KOPT-K1 (cell line): ENCODE measurements at regions not wholly inside any gene's neighbourhood (a gene's known extent, or its start where the extent isn't known, plus 50 kb on each side); places are given as distances from the start of the nearest gene placed in this dataset.

Experiments
- H3K27ac ChIP-seq: fragments of 200-600 bp; sonication (generic); 2 replicates; pipeline ENCODE4 v1.5.1; 2016; ENCODE audit warnings: antibody characterized with exemption, mild to moderate bottlenecking, low read depth, low read length; ENCODE audit not compliant: poor library complexity, severe bottlenecking
- H3K36me3 ChIP-seq: fragments of 200-600 bp; sonication (generic); 2 replicates; pipeline ENCODE4 v1.5.1; 2017; ENCODE audit warnings: antibody characterized with exemption, mild to moderate bottlenecking, low read length, moderate library complexity; ENCODE audit not compliant: insufficient read depth
- H3K9me3 ChIP-seq: fragments of 200-600 bp; sonication (generic); 2 replicates; pipeline ENCODE4 v1.5.1; 2017; ENCODE audit warnings: antibody characterized with exemption, low read length, mild to moderate bottlenecking; ENCODE audit not compliant: insufficient read depth, poor library complexity, severe bottlenecking

DNA sequence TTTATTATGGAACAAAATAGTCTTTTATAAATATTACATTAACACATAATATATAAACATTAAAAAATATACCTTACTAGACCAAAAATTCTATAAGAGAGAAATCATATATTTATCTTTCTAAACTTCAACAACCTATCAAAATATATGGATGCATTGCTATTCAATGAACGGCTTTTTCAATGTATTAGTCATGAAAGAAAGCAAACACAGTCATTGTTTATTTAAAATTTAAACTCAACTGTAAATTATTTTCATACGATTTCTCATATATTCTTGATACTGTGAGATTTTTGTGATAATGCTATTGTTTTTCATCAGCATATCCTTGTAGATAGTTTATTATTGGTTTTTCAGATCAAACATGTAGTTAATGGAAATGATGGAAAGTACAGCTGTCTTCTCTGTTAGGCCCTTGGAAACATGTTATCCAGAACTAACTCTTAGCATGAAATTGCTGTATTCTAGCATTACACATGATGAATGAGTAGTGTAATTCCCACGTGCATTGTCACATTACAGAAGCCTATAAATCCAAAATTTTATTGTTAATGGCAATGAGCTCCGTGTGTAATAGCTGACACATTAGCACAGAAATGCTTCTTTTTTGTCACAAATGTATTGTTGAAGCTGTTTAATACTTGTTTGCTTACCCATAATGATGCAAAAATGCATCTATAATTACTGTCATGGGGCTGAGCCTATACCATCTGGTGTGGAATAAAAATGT is 1639.9 kb downstream of the SLITRK5 start:
- Histone ChIP-seq H3K36me3 (no peaks in the 10 kb centered on the region), H3K9me3 (no peaks in the 10 kb centered on the region), H3K27ac (no peak overlapping the region)

DNA sequence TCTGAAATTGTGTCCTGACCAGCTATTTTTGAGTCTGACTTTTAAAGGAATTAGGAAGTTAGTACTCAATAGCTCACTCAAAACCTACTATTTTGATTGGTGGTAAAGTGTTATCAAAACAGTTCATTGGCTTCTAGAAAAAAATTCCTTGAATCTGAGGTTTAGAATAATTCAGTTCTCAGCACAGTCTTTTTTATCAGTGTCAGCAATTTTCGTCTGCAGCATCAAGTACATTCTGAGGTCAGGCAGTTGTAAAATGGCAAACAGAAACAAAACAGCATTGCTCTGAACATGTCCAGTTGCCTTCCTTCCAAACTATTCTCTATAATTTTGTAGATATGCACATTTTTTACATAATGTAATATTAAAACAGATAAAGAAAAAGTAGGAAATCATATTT is 1644.1 kb downstream of the SLITRK5 start:
- Histone ChIP-seq H3K27ac (no peak overlapping the region), H3K36me3 (no peaks in the 10 kb centered on the region), H3K9me3 (no peaks in the 10 kb centered on the region)

DNA sequence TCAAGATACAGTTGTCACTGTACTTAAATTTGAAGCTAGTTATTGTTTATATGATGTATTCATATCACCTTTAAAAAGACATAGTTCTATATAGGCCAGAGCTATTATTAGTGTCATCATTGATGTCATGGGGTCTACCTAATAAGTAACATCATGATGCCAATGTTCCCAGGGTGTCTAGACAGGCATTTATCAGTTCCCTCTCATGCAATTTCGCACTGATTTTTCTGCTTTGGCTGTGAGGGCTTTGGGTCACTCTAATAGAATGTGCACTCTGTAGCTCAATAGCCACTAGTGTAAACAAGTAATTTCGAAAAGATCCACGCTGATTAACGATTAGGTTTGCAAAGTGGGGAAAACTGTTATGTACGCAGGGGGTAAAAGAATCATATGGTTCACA is 1651.3 kb downstream of the SLITRK5 start:
- H3K9me3 ChIP-seq: no peaks in the 10 kb centered on the region
- no peak overlapping the region for H3K27ac ChIP-seq
- no peaks in the 10 kb centered on the region for H3K36me3 ChIP-seq

DNA sequence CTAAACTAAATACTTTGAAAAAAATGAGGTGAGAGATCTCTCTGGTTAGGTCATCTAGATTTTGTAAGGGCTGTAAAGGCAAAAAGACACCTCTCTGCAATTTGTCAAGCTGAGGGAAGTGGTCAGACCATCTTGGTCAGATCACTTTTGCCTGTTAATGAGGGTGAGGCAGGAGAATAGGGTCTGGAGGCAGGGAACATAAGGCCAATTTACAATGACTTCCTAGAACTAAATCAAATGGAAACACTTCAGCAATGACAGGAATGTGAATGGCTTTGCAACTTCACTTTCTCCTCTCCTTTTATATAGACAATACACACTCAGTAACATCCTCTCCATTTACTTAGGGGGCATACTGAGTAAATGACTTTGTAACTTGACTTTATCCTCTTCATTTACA is 1653.4 kb downstream of the SLITRK5 start:
- no peaks in the 10 kb centered on the region for H3K36me3 ChIP-seq
- no peaks in the 10 kb centered on the region for H3K9me3 ChIP-seq

DNA sequence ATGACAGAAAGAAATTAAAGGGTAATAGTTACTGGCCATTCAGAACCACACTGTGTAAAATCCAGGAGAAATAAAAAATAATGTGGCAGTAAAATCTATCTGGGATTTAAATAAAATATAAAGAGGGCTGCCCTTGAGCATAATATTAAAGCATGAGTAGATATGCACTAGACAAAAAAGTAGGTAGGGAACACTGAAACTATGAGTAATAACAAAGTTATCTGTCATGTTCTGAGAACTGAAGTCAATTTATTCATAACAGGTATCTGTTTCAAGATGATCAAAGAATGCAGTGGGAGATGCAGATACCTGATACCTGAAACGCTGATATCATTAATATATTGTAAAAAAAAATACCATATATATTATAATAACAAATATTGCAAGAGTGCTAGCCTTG is 1672.0 kb downstream of the SLITRK5 start:
- no peaks in the 10 kb centered on the region for H3K36me3 ChIP-seq
- no peak overlapping the region for H3K27ac ChIP-seq
- no peaks in the 10 kb centered on the region for H3K9me3 ChIP-seq

More for the DNA sequence above, 1653.4 kb downstream of the SLITRK5 start:
- H3K27ac ChIP-seq: no peak overlapping the region

DNA sequence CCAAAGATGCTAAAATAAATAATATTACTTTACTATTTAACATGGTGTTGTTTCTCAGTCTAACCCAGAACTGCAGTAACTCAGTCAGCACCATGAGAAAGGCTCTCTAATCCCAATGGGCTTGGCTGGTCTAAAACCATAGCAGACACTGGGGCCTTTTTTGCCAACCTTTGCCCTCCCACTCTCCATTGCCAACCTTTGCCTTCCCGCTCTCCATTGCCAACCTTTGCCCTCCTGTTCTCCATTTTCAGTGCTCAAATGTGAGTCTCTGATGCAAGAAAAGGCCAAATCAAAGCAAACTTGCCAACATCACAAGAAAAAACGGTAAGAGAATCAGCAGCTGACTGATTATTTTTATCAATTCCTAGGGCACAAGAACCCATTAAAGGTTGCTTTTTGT is 1681.2 kb downstream of the SLITRK5 start:
- no peaks in the 10 kb centered on the region for H3K36me3 ChIP-seq
- no peaks in the 10 kb centered on the region for H3K9me3 ChIP-seq
- no peak overlapping the region for H3K27ac ChIP-seq

DNA sequence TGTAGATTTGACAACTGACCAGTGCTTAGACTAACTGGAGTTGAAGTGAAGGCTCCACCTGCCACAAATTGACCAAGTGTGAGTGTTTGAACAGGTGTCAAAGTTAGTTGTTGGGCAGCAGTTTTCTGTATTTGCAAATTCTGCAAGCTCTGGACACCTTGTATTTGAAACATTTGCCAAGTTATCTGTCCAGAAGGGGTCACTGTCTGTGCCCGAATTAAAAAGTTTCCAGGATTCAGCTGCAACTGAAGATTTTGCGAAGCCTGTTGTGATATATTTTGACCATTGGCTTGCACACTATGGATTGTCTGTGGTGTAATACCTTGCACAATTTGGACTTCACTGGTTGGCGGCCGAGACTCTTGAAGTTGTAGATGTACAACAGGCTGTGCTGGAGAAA is 1690.7 kb downstream of the SLITRK5 start:
- H3K9me3 ChIP-seq: no peaks in the 10 kb centered on the region

DNA sequence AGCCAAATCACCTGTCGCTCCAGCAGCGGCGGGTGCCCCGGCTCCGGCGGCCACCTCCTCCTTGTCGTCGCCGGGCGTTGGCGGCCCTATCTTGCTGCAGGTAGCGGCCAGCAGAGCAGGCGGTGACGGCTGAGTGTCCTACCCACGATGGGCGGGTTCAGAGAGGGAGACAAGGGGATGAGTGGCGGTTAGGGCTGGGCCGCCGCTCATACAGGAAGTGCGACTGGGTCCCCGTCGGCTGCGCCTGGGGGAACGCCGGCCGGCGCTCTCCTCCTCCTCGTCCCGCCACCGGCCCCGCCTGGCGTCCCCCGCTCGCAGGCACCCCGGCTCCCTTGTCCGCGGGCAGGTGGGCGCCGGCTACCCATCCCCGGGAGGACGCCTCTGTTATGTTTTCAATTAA is 1692.0 kb downstream of the SLITRK5 start:
- H3K36me3 ChIP-seq: no peaks in the 10 kb centered on the region
- H3K9me3 ChIP-seq: no peaks in the 10 kb centered on the region
- H3K27ac ChIP-seq: no peak overlapping the region

More for the DNA sequence above, 1690.7 kb downstream of the SLITRK5 start:
- H3K27ac ChIP-seq: no peak overlapping the region
- no peaks in the 10 kb centered on the region for H3K36me3 ChIP-seq

DNA sequence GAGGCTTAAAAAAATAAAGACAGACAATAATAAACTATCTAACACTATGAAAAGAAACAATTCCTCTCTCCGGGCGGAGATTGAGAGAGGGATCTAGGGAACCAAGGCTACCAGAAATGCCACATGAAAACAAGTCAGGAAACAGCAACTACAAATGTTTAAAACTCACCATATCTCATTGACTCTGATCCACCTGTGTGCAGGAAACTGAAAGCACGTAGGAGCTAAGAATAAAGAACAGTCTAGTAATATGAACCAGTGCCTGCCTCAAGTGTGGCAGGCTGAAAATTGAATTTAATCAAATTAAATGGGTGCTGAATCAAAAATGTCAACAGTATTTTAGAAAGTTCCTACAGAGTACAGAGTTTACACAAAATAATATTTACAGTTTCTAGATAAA is 1701.0 kb downstream of the SLITRK5 start:
- Histone ChIP-seq H3K9me3 (no peaks in the 10 kb centered on the region), H3K27ac (no peak overlapping the region), H3K36me3 (no peaks in the 10 kb centered on the region)

DNA sequence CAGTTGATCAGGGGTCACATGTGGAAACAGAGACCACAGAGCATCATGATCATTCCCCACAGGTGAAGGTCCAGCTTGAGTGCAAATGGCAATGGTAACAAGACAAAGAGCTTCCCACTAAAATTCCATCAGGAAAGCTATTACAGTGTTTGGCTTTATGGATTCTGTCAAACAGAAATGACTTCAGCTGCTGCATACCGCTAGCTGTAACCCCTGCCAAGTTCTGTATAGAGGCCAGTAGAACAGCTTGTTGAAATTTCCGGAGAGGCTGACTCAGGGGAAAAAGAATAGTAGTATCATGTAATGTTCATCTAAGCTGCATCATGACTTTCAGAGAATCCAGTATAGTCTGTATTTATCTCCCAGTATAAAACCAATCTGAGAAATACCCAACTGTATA is 1704.7 kb downstream of the SLITRK5 start:
- Histone ChIP-seq H3K36me3 (no peaks in the 10 kb centered on the region), H3K27ac (no peak overlapping the region), H3K9me3 (no peaks in the 10 kb centered on the region)

DNA sequence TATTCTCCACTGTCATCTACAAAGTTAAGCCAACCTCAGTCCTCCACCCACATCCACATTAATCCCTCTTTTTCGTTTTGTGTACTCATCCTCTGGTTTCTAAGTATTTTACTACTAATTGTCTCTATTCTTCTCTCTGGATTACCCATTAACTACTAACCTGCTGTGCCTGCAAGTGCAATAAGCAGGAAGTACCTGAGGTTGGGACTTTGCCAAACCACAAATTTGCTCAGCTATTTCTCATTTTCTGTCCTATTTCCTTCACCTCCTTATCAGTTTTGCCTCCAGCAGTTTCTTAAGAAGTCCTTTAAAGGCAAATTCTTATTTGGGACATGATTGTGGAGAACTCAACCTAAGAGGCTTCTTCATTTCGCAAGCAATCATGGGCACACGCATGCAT is 1708.9 kb downstream of the SLITRK5 start:
- Histone ChIP-seq H3K9me3 (no peaks in the 10 kb centered on the region), H3K27ac (no peak overlapping the region), H3K36me3 (no peaks in the 10 kb centered on the region)

DNA sequence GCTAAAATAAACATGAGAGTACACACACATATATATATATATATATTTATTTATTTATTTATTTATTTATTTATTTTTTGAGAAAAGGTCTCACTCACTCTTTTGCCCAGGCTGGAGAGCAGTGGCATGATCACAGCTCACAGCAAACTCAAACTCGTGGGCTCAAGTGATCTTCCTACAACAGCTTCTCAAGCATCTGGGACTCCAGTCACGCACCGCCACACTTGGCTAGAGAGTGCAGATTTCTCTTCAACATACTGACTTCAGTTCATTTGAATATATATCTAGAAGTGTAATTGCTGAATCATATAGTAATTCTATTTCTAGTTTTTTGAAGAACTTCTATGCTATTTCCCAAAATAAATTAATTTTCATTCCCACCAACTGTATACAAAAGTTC is 1711.8 kb downstream of the SLITRK5 start:
- Histone ChIP-seq H3K36me3 (no peaks in the 10 kb centered on the region), H3K27ac (no peak overlapping the region), H3K9me3 (no peaks in the 10 kb centered on the region)

DNA sequence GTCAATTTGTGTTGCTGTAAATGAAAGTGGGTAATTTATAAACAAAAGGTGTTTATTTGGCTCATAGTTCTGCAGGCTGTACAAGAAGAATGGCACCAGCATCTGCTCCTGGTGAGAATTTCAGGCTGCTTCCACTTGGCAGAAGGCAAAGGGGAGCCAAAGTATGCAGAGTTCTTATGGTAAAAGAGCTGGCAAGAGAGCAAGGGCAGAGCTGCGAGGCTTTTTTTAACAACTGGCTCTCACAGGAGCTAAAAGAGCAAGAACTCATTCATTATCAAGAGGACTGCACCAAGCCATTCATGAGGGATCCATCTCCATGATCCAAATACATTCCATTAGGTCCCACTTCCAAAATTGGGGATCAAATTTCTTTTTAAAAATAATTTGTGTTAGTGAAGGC is 1712.7 kb downstream of the SLITRK5 start:
- H3K9me3 ChIP-seq: no peaks in the 10 kb centered on the region
- no peak overlapping the region for H3K27ac ChIP-seq
- H3K36me3 ChIP-seq: no peaks in the 10 kb centered on the region

DNA sequence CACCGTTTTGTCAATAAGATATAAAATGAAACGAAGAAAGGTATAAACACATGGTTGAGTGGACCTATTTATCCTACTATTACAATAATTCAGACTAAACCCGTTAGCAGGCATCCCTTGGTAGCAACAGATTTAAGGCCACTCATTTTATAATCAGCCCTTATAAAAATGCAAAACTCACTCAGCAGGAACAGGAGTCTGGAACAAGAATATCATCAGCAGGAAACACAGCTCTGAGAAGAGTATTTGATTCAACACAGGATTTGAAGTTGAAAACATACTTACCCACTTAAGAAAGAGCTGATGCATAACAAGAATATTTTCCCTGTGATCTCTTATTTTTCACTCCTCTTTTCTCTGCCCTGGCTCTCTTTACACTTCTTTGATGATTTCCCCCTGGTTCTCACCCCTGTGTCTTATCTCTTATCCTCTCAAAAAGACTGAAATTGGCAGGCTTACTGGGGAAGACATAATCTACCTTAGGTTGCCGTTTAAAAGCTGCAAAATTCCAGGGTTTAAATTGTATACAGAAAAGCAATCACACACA is 1722.7 kb downstream of the SLITRK5 start:
- no peaks in the 10 kb centered on the region for H3K9me3 ChIP-seq
- no peaks in the 10 kb centered on the region for H3K36me3 ChIP-seq
- H3K27ac ChIP-seq: no peak overlapping the region

DNA sequence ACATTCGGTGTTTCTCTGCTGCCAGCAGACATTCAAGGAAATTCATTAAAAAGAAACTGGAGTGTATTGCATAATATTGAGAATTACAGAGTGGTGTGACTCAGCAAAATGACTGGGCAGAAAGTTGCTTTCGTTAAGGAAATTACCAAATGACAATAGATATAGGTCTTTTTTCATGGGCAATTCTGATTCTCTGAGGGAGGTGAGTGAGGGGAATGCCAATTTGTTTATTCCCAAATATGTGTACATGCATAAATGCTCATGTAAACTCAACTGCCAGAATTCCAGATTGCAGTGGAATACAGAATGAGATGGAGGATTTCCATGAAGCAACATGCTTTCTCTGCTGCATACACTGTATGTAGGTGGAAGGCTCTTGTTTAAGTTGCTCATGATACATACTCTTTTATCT is 1730.1 kb downstream of the SLITRK5 start:
- H3K9me3 ChIP-seq: no peaks in the 10 kb centered on the region
- H3K27ac ChIP-seq: no peak overlapping the region
- H3K36me3 ChIP-seq: no peaks in the 10 kb centered on the region

DNA sequence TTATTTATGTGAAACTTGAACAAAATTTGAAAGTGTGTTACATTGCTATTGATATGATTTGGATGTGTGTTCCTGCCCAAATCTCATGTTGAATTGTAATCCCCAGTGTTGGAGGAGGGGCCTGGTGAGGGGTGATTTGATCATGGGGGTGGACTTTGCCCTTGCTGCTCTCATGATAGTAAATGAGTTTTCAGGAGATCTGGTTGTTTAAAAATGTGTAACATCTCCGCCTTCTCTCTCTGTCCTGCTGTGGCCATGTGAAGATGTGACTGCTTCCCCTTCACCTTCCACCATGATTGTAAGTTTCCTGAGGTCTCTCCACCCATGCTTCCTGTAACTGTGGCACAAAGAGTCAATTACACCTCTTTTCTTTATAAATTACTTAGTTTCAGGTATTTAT is 1731.0 kb downstream of the SLITRK5 start:
- H3K36me3 ChIP-seq: no peaks in the 10 kb centered on the region
- H3K9me3 ChIP-seq: no peaks in the 10 kb centered on the region
- no peak overlapping the region for H3K27ac ChIP-seq
